ENCODE measurements at regions not wholly inside any gene's neighbourhood (a gene's known extent, or its start where the extent isn't known, plus 50 kb on each side); places are given as distances from the start of the nearest gene placed in this dataset.
"Not testable (repeated sequence)": the region's sequence is repeated elsewhere in the genome, so short reads cannot be mapped to it uniquely, and the experiment has no call there.

GRCh38 chrX:150255441-150256296 is 107.4 kb upstream of the MAMLD1 start:
- no peak for DNase-seq

DNA sequence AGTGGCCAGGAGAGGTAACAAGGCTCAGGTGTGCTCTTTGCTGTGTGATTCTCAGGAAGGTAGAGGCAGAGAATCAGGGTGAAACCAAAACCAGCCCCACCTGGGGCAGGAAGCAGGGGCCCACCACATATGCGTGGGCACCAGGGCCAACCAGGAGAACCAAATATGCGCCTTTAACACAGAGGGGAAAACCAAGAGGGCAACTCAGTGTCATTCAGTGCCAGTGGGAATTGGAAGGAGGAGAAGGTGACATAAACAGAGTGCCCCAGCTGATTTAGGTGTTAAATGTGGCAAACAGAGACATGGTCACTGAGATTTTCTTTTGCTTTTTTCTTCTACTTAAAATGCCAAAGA is 106.8 kb upstream of the MAMLD1 start:
- no peak for DNase-seq

DNA sequence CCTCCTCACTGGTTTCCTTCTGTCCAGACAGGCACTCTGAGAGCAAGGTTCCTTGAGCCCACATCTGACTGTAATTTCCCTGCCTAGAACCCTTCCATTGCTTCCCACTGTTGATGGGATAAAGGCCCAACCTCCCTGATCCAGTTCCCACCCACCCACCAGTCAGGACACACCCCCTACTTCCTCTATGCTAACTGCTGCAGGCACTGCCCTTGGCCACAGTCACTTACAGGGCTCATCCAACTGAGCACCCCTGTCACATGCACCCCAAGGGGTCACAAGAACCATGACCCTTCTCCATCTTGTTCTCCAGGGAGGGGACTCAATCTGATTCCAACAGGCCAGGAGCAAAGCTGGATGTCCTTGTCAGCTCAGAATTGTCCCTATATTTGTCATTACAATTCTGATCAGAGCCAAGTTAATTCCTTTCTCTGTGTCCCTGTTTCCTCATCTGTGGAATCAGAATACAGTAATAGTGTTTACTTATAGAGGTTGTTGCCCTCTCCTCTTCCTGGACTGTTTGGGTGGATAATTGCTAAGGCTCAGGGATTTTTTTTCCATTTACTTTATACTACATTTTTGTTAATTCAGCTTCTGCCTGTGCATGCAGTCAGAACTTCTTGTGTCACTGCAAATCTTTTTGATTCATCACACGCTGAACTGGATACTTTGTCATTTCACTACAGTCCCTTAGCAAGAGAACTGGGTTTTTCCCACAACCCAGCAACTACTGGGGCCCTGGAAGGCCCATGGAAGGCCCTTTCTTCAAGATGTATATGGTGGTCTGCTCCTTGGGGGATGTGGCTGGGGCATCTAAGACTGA is 105.6 kb upstream of the MAMLD1 start:
- DNase-seq = no peak

DNA sequence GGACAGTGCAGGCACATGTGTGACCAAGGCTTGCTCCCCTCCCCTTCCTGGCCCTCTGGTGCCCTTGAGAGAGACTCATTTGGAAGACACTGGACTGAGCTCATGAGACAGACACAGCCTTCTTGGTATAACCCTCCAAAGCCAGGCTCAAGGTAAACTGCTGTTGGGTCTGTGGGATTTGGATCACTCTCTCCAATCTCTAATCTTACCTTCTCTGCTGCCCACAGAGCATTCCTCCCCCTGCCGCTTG is 105.0 kb upstream of the MAMLD1 start:
- no peak for DNase-seq

DNA sequence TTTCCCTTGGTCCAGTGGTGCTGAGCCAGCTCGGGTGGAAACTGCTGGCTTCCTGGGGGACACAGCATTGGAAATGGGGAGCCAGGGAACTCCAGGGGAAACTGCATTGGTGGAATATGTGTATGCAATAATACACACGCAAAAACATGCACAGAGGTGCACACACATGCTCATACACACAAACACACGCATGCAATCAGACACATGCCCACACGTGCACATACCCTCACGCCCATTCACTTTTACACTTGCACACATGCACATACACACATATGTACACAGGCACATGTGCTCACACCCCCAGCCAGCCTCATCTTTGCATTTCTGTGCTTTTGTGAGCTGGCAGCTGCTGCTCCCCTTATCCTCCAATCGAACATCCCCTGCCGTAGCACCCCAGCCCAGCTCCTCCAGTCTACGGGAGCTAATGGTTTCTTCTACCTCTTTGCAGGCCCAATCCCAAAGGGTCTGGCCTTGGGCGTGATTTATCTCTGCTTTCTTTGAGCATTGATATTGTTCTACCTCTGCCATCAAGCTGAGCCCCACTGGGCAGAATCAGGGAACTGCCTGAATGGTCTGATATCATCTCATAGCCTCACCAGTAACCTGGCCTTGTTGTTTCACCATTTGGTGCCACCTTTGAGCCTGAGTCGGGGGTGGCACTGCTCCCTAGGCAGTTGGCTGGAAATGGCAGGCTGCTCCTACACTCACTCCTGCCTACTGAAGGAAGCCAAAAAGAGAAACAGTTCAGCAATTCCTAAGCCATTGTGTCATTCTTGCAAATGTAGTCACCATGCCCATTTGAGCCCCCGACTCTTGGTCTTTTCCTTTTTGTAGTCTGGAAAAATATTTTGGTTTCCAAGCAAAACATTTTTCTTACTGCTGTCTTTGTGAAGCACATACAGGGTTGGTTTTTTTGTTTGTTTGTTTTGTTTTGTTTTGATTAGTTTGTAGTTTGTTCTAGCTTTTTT is 104.4 kb upstream of the MAMLD1 start:
- DNase-seq = no peak

DNA sequence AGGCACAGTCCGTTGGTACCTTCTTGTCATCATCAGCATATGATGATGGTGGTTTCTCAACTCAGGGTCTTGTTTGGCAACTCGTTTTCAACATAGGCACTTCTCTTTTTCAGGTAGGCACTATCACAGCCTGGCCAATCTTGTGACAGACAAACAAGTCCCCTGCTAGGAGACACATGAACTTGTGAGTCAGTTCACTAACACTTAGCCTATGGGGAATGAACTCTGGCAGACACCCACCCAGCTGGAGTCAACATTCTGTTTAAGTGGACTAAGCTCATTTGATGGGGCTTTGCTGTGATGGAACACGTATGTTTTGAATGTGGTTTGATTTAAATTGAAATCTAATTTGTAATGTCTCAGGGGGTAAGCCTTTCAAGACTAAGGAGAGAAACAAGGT is 100.7 kb upstream of the MAMLD1 start:
- DNase-seq = no peak

- peak; percentile 24 for DNase-seq
These were observed 94.2 kb upstream of the MAMLD1 start for GRCh38 chrX:150268839-150269355.

- DNase-seq = peak; percentile 69
These were observed 93.4 kb upstream of the MAMLD1 start for GRCh38 chrX:150269605-150270254.

DNA sequence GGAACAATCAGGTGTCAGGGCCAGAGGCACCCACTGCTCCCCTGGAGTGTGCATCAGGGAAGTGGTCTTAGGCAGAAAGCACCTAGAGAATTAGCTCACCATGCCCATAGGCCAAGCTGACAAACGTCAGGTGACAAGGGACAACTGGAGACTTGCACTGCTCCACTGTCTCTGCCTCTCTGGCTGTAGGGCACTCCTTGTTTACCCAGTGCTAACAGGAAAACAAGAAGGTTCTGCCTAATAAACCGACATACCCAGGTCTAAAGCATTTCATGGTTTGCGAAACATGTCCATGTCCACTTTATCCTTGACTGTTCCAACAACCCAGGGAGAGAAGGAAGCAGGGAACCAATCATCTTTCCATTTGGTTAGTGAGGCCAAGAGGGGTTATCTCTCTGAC is 92.5 kb upstream of the MAMLD1 start:
- no peak for DNase-seq

- not testable (repeated sequence) for DNase-seq
These were observed 89.4 kb upstream of the MAMLD1 start for GRCh38 chrX:150273575-150274294.

DNA sequence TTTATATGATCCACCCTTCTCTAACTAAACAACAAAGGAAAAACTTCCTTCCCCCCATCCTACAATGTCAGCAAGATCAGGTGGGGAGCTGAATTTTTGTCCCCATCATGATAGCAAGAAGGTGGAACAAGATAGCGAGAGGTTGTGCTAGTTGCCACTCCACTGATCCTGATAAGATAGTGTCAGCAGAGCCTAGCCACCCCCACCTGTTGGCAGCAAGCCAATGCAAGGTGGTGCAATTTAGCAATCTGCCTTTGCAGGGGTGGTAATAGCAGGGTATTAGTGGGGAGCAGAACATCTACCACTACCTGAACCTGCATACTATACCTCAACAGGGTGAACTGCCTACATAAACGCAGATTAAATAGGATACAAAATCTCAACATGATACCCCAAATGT is 80.2 kb upstream of the MAMLD1 start:
- DNase-seq = no peak

DNA sequence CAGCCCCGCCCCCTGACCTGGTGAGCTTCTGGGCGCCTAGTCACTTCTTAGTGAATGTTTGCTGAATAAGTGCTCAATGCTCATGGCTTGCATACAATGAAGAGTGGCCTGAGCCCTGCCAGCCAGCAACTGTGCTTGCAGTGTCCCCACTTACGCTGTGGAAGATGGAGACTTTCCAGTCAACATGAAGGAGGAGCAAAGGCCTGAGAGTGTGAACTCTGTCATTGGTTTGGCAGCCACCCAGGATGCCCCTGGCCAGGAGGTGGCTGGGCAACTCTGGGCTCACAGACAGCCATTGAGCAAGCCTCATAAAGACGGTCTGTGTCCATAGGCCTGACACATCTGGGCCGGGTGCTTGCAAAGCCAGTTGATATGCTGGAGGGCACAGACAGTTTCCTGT is 72.1 kb upstream of the MAMLD1 start:
- DNase-seq = no peak

GRCh38 chrX:150293311-150294013 is 69.7 kb upstream of the MAMLD1 start:
- no peak for DNase-seq

DNA sequence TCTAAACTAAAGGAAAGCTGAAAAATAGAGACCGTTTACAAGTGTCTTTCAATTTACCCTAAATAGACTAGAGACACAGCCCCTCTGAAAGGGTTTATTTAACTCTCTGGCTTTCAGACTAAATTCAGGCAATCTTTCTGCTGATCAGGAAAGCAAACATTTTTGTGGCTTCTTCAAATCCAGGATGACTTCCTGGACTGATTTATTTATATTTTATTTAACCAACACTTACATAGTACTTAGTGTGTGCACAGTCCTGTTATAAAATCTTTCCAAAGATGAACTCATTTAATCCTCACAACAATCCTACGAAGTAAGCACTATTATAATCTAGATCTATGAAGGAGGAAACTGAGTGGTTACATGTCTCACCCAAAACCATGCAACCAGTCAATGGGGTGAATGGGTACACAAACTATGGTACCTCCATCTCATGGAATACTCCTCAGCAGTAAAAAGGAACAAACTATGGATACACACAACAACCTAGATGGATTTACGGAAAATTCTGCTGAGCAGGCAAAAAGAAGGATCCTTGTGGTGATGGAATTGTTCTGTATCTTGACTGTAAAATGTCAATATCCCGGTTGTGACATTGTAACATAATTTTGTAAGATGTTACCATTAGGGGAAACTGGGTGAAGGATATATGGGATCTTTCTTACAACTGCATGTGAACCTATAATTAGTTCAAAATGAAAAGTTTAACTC is 64.1 kb upstream of the MAMLD1 start:
- no peak for DNase-seq

DNA sequence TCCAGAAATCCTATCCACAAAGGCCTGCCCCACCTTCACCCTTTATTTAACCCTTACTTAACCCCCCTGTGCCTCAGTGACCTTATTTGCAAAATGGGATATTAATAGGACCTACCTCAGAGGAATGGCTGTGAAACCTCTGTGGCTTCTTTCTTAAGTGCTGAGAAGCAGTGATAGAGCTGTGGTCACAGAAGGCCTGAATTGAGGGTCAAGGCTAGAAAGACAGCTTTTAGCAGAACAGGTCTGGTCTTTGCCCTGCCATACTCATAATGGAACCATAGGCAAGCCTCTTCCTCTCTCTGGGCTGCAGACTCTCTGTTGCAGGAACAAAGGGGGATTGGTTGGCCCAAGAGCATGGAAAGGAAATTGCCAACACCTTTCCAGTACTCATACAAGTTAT is 63.5 kb upstream of the MAMLD1 start:
- DNase-seq = no peak

- no peak for DNase-seq
These were observed 59.6 kb upstream of the MAMLD1 start for GRCh38 chrX:150303386-150304097.

DNA sequence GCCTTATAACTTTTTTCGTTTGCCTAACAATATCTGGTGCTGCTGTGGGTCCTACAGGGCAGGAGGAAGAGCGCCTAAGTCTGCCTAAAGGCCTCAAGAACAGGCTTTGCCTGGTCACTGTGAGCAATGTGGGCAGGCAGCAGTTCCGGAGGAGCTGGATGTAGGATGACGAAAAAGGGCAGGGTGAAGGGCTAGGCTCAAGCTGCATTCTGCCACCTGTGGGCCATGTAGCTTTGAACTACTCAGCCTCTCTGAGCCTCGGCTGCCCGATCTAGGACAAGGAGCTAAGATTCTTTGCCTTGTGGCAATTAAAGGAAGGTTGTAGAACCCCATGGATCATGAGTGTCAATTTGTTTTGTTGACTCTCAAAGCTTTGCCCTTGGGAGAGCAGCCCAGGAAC is 57.1 kb upstream of the MAMLD1 start:
- DNase-seq = no peak

DNA sequence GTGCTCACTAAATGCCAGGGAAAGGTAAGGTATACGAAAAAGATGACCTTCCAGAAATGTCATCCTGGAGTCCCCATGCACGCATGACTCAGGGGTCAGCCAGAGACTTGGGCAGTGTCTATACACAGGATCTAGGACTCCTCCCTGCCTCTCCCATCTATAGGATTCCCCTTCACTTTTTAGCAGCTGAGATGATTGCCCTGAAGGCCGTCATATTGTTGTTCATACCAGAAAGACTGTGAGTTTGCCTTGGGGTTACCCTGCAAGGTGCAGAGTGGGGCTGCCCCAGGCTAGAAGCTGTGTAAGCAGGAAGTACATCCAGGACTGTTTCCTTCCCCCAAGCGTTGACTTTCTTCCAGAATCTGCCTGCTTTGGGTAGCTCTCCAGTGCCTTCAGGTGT is 55.1 kb upstream of the MAMLD1 start:
- DNase-seq = no peak

DNA sequence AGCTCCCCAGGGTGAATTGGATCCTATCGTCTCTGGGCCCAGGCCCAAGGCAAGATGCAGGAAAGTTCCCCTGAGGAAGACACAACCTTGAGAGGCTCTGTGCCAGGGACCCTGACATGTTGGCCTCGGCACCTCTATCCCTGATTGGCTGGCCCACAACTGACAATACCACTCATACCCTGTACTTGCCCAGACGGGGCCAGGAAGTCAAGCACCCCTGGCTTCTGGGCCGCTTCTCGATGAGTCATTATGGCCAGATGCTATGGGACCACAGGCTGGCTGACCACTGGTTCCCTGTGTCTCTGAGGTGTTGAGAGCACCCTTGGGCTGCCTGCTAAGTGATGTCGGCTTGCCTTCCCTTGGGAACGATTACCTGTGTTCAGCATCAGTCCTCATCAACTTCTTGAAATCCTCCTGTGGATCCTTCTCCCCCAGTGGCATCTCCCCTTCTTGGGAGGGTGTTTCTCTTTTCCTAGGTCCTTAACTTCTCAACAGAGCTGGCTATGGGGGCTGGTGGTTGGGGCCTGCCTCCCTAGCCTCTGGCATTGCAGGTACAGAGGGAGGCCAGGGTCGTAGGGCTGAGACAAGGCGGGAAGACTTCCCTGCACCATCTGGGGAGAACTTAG is 54.5 kb upstream of the MAMLD1 start:
- no peak for DNase-seq

All from retina (tissue), 1 donor.